Mesenchymal stem cell (in vitro differentiated cells and primary cell): ENCODE measurements at regions not wholly inside any gene's neighbourhood (a gene's known extent, or its start where the extent isn't known, plus 50 kb on each side); places are given as distances from the start of the nearest gene placed in this dataset.

Experiments
- DNase-seq: peaks from one replicate; pipeline ENCODE4 v3.0.0-alpha.2; 2013
- H2AFZ ChIP-seq: one replicate; pipeline ENCODE4 v1.6.1; 2013; ENCODE audit warnings: low read depth, mild to moderate bottlenecking, control low read depth, inconsistent platforms, low read length, moderate library complexity
- H2AK5ac ChIP-seq: 2 replicates; pipeline ENCODE4 v1.6.1; 2013; ENCODE audit warnings: low read length, moderate library complexity, mild to moderate bottlenecking, inconsistent platforms; ENCODE audit not compliant: severe bottlenecking
- H2BK120ac ChIP-seq: one replicate; pipeline ENCODE4 v1.6.1; 2013; ENCODE audit warnings: low read depth, mild to moderate bottlenecking, inconsistent platforms, low read length, moderate library complexity
- H2BK12ac ChIP-seq, 2 experiments: one replicate each; pipeline ENCODE4 v1.6.1; 2013; ENCODE audit warnings: inconsistent platforms in 2 of 2, low read length in 2 of 2, mild to moderate bottlenecking in 2 of 2, moderate library complexity in 2 of 2, control low read depth in 1 of 2
- H2BK15ac ChIP-seq: one replicate; pipeline ENCODE4 v1.6.1; 2013; ENCODE audit warnings: mild to moderate bottlenecking, low read depth, inconsistent platforms; ENCODE audit not compliant: poor library complexity, severe bottlenecking
- H2BK5ac ChIP-seq: 2 replicates; pipeline ENCODE4 v1.6.1; 2013; ENCODE audit warnings: low read depth, mild to moderate bottlenecking, low read length, control low read depth, inconsistent platforms; ENCODE audit not compliant: poor library complexity, severe bottlenecking
- H3K14ac ChIP-seq, 2 experiments: one replicate each; pipeline ENCODE4 v1.6.1; 2013; ENCODE audit warnings: inconsistent platforms in 2 of 2, low read length in 2 of 2, control low read depth in 1 of 2, mild to moderate bottlenecking in 1 of 2, moderate library complexity in 1 of 2
- H3K18ac ChIP-seq, 2 experiments: one replicate each; pipeline ENCODE4 v1.6.1; 2013; ENCODE audit warnings: inconsistent platforms in 2 of 2, low read length in 2 of 2, control low read depth in 1 of 2, low read depth in 1 of 2, mild to moderate bottlenecking in 1 of 2
- H3K23ac ChIP-seq, 2 experiments: one replicate each; pipeline ENCODE4 v1.6.1; 2013; ENCODE audit warnings: inconsistent platforms in 2 of 2, low read length in 2 of 2, mild to moderate bottlenecking in 2 of 2, moderate library complexity in 2 of 2, control low read depth in 1 of 2
- H3K27ac ChIP-seq: 2 replicates; pipeline ENCODE4 v1.5.1; 2013; ENCODE audit warnings: mild to moderate bottlenecking, moderate library complexity, low read length, control low read depth, inconsistent platforms; ENCODE audit not compliant: poor library complexity, severe bottlenecking
- H3K27me3 ChIP-seq, 2 experiments: 2 replicates each; pipeline versions ENCODE4 v1.6.1 to v1.7.0; 2013; ENCODE audit warnings: low read length in 2 of 2, mild to moderate bottlenecking in 2 of 2, moderate library complexity in 2 of 2, control low read depth in 1 of 2, inconsistent platforms in 1 of 2; ENCODE audit not compliant: control insufficient read depth in 1 of 2, insufficient read depth in 1 of 2
- H3K36me3 ChIP-seq, 2 experiments: 2 replicates each; pipeline versions ENCODE4 v1.6.1 to v1.7.0; 2013; ENCODE audit warnings: low read length in 2 of 2, control low read depth in 1 of 2, inconsistent platforms in 1 of 2, low read depth in 1 of 2, mild to moderate bottlenecking in 1 of 2; ENCODE audit not compliant: insufficient read depth in 2 of 2, control insufficient read depth in 1 of 2
- H3K4ac ChIP-seq, 2 experiments: one replicate each; pipeline ENCODE4 v1.6.1; 2013; ENCODE audit warnings: inconsistent platforms in 2 of 2, low read length in 2 of 2, mild to moderate bottlenecking in 2 of 2, moderate library complexity in 2 of 2, control low read depth in 1 of 2, low read depth in 1 of 2
- H3K4me1 ChIP-seq: 2 replicates; pipeline ENCODE4 v1.6.1; 2013; ENCODE audit warnings: low read depth, low read length, control low read depth; ENCODE audit not compliant: control insufficient read depth, insufficient read depth
- H3K4me2 ChIP-seq: 2 replicates; pipeline ENCODE4 v1.6.1; 2013; ENCODE audit warnings: low read length, mild to moderate bottlenecking, inconsistent platforms; ENCODE audit not compliant: poor library complexity, severe bottlenecking
- H3K4me3 ChIP-seq, 2 experiments: 2 replicates each; pipeline versions ENCODE4 v1.5.1 to v1.7.0; 2013; ENCODE audit warnings: low read length in 2 of 2, mild to moderate bottlenecking in 2 of 2, control low read depth in 1 of 2, low read depth in 1 of 2; ENCODE audit not compliant: insufficient read depth in 1 of 2
- H3K79me1 ChIP-seq: replicated peaks from 2 replicates; pipeline ENCODE4 v1.6.1; 2013; ENCODE audit warnings: mild to moderate bottlenecking, control low read depth, low read length, inconsistent platforms; ENCODE audit not compliant: poor library complexity, severe bottlenecking
- H3K9ac ChIP-seq: 2 replicates; pipeline ENCODE4 v1.7.0; 2013; ENCODE audit warnings: mild to moderate bottlenecking, low read length, moderate library complexity
- H3K9me3 ChIP-seq: 2 replicates; pipeline ENCODE4 v1.7.0; 2013; ENCODE audit warnings: mild to moderate bottlenecking, low read length; ENCODE audit not compliant: control insufficient read depth
- H4K8ac ChIP-seq: one replicate; pipeline ENCODE4 v1.6.1; 2013; ENCODE audit warnings: inconsistent platforms, mild to moderate bottlenecking, low read length, moderate library complexity
- H4K91ac ChIP-seq: one replicate; pipeline ENCODE4 v1.6.1; 2013; ENCODE audit warnings: mild to moderate bottlenecking, low read length, inconsistent platforms
- WGBS: methylation state at CpG from one replicate; pipeline ENCODE4 v1.1.7; 2013; ENCODE audit warnings: mixed read lengths; 5-methylcytosine and 5-hydroxymethylcytosine counted together

DNA sequence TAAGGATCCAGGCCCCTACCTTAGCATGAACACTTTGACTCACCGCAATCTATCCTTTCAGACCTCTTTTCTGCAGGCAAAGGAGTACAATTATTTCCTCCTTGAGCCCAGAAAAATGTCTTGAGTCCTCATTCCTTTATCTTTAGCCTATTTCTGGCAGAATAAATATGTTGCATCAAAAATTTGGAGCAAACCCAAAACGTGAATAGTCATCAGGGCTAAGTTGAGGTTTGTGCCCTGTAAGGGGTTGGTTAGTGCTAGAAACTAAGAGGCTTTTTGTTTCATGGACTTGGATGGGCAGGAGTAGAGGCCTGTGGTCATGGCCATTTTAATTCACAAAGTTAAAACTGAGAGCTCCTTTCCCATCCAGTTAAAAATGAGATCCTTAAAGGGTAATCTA lies 460.3 kb downstream of the GBA3 start:
- no peak for DNase-seq
- H3K4me3 ChIP-seq = no peak overlapping the region
- H3K14ac ChIP-seq = no peak overlapping the region
- no peaks in the 10 kb centered on the region for H3K9me3 ChIP-seq
- no peak overlapping the region for H3K4me2 ChIP-seq
- no peak overlapping the region for H4K8ac ChIP-seq
- no peak overlapping the region for H2BK15ac ChIP-seq
- no peaks in the 10 kb centered on the region for H3K36me3 ChIP-seq
- 81% methylated on average over 2 of the region's 2 CpGs for WGBS
- H3K27me3 ChIP-seq = no peaks in the 10 kb centered on the region
- H3K9ac ChIP-seq = no peak overlapping the region
- no peak overlapping the region for H2BK5ac ChIP-seq
- H3K4me1 ChIP-seq = peaks cover 2% of the 10 kb centered on the region
- no peak overlapping the region for H3K27ac ChIP-seq
- H2BK12ac ChIP-seq = no peak overlapping the region
- H2AFZ ChIP-seq = no peak overlapping the region
- no peak overlapping the region for H4K91ac ChIP-seq
- H3K4ac ChIP-seq = no peak overlapping the region
- H2BK120ac ChIP-seq = no peak overlapping the region
- H2AK5ac ChIP-seq = no peak overlapping the region
- no peak overlapping the region for H3K18ac ChIP-seq
- H3K23ac ChIP-seq = no peak overlapping the region
- no peaks in the 10 kb centered on the region for H3K79me1 ChIP-seq

DNA sequence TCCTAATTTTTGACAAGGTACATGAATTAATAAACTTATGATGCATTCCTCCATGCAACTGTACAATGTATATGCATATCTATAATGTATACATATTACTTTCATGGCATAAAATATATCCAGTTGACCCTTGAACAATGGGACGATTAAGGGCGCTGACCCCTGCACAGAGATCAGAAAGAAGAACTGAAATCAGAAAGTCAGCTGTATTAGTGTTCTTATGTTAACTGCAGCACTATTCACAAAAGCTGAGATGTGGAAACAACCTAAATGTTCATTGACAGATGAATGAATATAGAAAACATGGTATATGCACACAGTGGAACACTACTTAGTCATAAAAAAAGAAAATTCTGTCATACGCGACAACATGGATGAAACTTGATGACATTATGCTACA lies 457.1 kb downstream of the GBA3 start:
- Histone ChIP-seq H2AK5ac (no peak overlapping the region), H3K79me1 (no peaks in the 10 kb centered on the region), H2BK5ac (no peak overlapping the region), H2AFZ (no peak overlapping the region), H3K4me3 (no peak overlapping the region), H3K23ac (no peak overlapping the region), H3K4me1 (peaks cover 2% of the 10 kb centered on the region), H3K27ac (no peak overlapping the region), H3K4ac (no peak overlapping the region), H2BK12ac (no peak overlapping the region), H3K27me3 (no peaks in the 10 kb centered on the region), H4K8ac (no peak overlapping the region), H2BK15ac (no peak overlapping the region), H3K14ac (no peak overlapping the region), H4K91ac (no peak overlapping the region), H3K36me3 (no peaks in the 10 kb centered on the region), H3K9me3 (peaks cover 5% of the 10 kb centered on the region), H2BK120ac (no peak overlapping the region), H3K9ac (no peak overlapping the region), H3K18ac (no peak overlapping the region), H3K4me2 (no peak overlapping the region)
- 90% methylated on average over 2 of the region's 4 CpGs for WGBS
- DNase-seq = no peak

DNA sequence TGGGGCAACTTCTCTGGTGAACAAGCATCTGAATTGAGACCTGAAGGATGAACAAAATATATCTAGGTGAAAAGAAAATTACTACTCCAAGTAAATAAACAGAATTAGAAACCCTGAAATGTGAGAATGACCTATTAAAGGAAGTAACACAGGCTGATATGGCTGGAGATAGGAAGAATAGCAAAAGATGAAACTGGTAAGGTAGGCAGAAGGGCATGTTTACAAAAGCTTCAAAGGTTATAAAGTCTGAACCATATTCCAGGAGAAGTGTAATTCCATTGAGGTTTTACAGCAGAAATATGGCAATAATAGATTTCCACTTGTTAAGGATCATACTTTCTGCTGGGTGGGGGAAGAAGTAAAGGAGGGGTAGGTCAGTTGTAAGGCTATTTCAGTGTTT lies 452.0 kb downstream of the GBA3 start:
- Histone ChIP-seq H2BK12ac (no peak overlapping the region), H3K14ac (no peak overlapping the region), H4K8ac (no peak overlapping the region), H2BK120ac (no peak overlapping the region), H2BK15ac (no peak overlapping the region), H3K36me3 (no peaks in the 10 kb centered on the region), H3K23ac (no peak overlapping the region), H2BK5ac (no peak overlapping the region), H3K4me3 (no peak overlapping the region), H3K18ac (no peak overlapping the region), H3K79me1 (no peaks in the 10 kb centered on the region), H2AFZ (no peak overlapping the region), H3K27ac (no peak overlapping the region), H3K9ac (no peak overlapping the region), H3K9me3 (peaks cover 5% of the 10 kb centered on the region), H2AK5ac (no peak overlapping the region), H3K4me2 (no peak overlapping the region), H3K4me1 (no peaks in the 10 kb centered on the region), H3K4ac (no peak overlapping the region), H3K27me3 (no peaks in the 10 kb centered on the region), H4K91ac (no peak overlapping the region)
- DNase-seq = no peak

DNA sequence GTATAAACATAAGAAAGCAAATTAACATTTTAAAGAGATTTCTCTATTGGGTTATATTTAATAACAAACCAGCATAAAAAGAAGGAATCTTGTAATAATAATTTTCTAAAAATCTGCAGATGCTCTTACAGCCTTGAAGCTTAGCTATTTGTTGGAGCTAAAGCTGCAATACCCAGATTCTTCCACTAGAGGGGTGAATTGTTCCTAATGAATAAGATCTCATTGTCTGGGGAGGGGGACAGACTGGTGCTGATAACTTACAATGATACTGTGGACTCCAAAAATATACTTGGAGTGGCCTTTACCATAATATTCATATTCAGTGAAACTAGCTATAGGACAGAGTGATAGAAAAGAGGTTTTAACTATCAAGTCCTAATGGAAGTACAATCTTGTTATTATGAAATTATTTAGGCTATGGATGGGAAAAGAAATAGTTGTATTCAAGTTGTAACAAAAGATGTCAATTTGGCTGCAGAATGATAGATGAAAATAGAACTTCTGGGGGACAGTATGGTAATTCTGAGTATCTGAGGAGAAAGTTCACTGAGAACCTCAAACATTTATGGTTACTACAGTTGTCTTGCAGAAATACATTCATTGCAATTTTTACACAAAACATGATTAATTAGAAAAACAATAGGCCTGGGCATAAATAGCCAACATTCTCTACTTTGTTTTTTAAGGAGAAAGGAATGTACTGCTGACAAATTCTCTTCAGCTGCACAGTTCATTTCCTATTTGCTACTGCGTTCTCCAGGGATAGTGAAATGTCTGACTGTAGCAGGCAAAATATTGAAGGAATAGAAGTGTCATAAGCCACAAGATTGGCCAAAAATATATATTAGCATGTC lies 443.3 kb downstream of the GBA3 start:
- Histone ChIP-seq H4K91ac (no peak overlapping the region), H3K79me1 (no peaks in the 10 kb centered on the region), H2AK5ac (no peak overlapping the region), H3K9ac (no peak overlapping the region), H3K27ac (no peak overlapping the region), H3K14ac (no peak overlapping the region), H4K8ac (no peak overlapping the region), H3K4ac (no peak overlapping the region), H2BK15ac (no peak overlapping the region), H2AFZ (no peak overlapping the region), H3K36me3 (no peaks in the 10 kb centered on the region), H3K9me3 (no peaks in the 10 kb centered on the region), H3K27me3 (no peaks in the 10 kb centered on the region), H3K23ac (no peak overlapping the region), H2BK120ac (no peak overlapping the region), H2BK5ac (no peak overlapping the region), H3K18ac (no peak overlapping the region), H3K4me2 (no peak overlapping the region), H3K4me3 (no peak overlapping the region), H2BK12ac (no peak overlapping the region), H3K4me1 (no peaks in the 10 kb centered on the region)
- DNase-seq = peak; percentile 50
- WGBS = no CpG with 5 or more reads among the region's 1 CpG
